ENCODE measurements at regions not wholly inside any gene's neighbourhood (a gene's known extent, or its start where the extent isn't known, plus 50 kb on each side); places are given as distances from the start of the nearest gene placed in this dataset.

DNA sequence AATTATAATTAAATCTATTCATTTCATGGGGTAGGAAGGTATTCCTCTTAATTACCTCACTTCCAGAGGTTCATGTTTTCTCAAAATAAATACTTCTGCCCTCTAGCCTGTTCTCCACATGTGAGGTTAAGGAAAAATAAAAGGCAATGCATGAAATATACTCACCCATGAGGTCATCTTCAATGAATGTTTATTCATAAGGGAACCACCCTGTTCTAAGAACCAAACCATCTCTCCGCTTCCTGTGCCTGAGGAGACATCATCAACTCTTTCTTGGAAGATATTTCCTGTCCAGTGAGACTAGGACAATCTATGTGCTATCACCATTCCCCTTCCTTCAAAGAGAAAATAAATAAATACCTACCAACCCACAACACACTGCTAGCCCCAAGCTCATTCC, 513.7 kb upstream of the PLXNA2 start:
- no peak for TF ChIP-seq POLR2A (IDR thresholded peaks at IDR 0.05)
- TF ChIP-seq POLR2AphosphoS5 (IDR thresholded peaks at IDR 0.05): no peak
- TF ChIP-seq CTCF (IDR thresholded peaks at IDR 0.05): no peak
